ENCODE measurements at regions not wholly inside any gene's neighbourhood (a gene's known extent, or its start where the extent isn't known, plus 50 kb on each side); places are given as distances from the start of the nearest gene placed in this dataset.

DNA sequence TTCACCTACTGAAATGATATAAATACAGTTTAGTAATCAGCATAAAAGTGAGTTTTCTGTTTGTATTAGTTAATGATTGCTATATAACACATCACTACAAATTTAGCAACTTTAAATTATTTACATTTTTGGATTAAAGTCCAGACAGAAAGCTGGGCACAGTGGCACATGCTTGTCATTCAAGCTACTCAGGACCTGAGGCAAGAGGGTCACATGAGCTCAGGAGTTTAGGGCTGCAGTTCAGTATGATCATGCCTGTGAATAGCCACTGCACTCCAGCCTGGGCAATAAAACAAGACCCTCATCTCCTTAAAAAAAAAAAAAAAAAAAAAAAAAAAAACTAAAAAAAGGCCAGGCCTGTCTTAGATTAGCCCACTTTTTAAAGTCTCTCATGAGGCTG, 273.6 kb upstream of the CTNND2 start:
- TF ChIP-seq POLR2A (IDR thresholded peaks at IDR 0.05; ENCODE audit: low read length) (no peak), GATA1 (IDR thresholded peaks at IDR 0.05; ENCODE audit: low read depth, low read length) (no peak)
